GM23338 (cell line): ENCODE measurements at regions not wholly inside any gene's neighbourhood (a gene's known extent, or its start where the extent isn't known, plus 50 kb on each side); places are given as distances from the start of the nearest gene placed in this dataset.

Source experiments
- ATAC-seq: fragments of 200-7000 bp; cut with Tn5 transposase; 3 replicates; pipeline ENCODE4 v1.9.1; 2020
- DNase-seq: peaks from one replicate; pipeline ENCODE4 v3.0.0-alpha.2; 2015; ENCODE audit warnings: low spot score
- H2AFZ ChIP-seq: fragments of 200-600 bp; sonication (generic); 2 replicates; pipeline ENCODE4 v1.8.0; 2016; ENCODE audit warnings: antibody characterized with exemption, mild to moderate bottlenecking, moderate library complexity
- H3F3A ChIP-seq: fragments of 200-600 bp; sonication (generic); replicated peaks from 2 replicates; pipeline ENCODE4 v1.8.0; 2017; ENCODE audit warnings: antibody characterized with exemption, mixed run types, low read depth
- H3K27ac ChIP-seq: fragments of 200-600 bp; sonication (generic); 2 replicates; pipeline ENCODE4 v1.6.1; 2016; ENCODE audit warnings: low read depth
- H3K27me3 ChIP-seq: fragments of 200-600 bp; sonication (generic); 2 replicates; pipeline ENCODE4 v1.8.0; 2016; ENCODE audit warnings: mild to moderate bottlenecking, mixed run types, moderate library complexity; ENCODE audit not compliant: insufficient read depth
- H3K36me3 ChIP-seq: fragments of 200-600 bp; sonication (generic); 2 replicates; pipeline ENCODE4 v1.8.0; 2016; ENCODE audit warnings: mild to moderate bottlenecking; ENCODE audit not compliant: insufficient read depth
- H3K4me1 ChIP-seq: fragments of 200-600 bp; sonication (generic); 2 replicates; pipeline ENCODE4 v1.8.0; 2016; ENCODE audit warnings: mild to moderate bottlenecking, moderate library complexity; ENCODE audit not compliant: insufficient read depth
- H3K4me2 ChIP-seq: fragments of 200-600 bp; sonication (generic); 2 replicates; pipeline ENCODE4 v1.7.1; 2017; ENCODE audit warnings: mixed run types
- H3K4me3 ChIP-seq: fragments of 200-600 bp; sonication (generic); 2 replicates; pipeline ENCODE4 v1.6.1; 2016; ENCODE audit warnings: mixed run types
- H3K79me2 ChIP-seq: fragments of 200-600 bp; sonication (generic); replicated peaks from 2 replicates; pipeline ENCODE4 v1.8.0; 2017; ENCODE audit warnings: mild to moderate bottlenecking; ENCODE audit not compliant: insufficient read depth
- H3K9me2 ChIP-seq: fragments of 200-600 bp; sonication (generic); 2 replicates; pipeline ENCODE4 v1.8.0; 2017; ENCODE audit not compliant: insufficient read depth
- H4K20me1 ChIP-seq: fragments of 200-600 bp; sonication (generic); replicated peaks from 2 replicates; pipeline ENCODE4 v1.8.0; 2017; ENCODE audit warnings: mild to moderate bottlenecking; ENCODE audit not compliant: insufficient read depth
- H3K27ac Mint-ChIP-seq: 2 replicates; pipeline ENCODE4 v1.8.0; 2020; ENCODE audit warnings: inconsistent platforms, mild to moderate bottlenecking, moderate library complexity, mixed read lengths
- H3K27me3 Mint-ChIP-seq: 3 replicates; pipeline ENCODE4 v1.8.0; 2022; ENCODE audit warnings: low read depth, mild to moderate bottlenecking, moderate library complexity, mixed read lengths, inconsistent platforms; ENCODE audit not compliant: insufficient read depth, poor library complexity
- H3K36me3 Mint-ChIP-seq: 3 replicates; pipeline ENCODE4 v1.8.0; 2021; ENCODE audit warnings: low read depth, mild to moderate bottlenecking, inconsistent platforms, moderate library complexity, mixed read lengths
- H3K4me1 Mint-ChIP-seq: 3 replicates; pipeline ENCODE4 v1.8.0; 2020; ENCODE audit warnings: mild to moderate bottlenecking, inconsistent platforms, mixed read lengths
- H3K4me3 Mint-ChIP-seq: 3 replicates; pipeline ENCODE4 v1.8.0; 2021; ENCODE audit warnings: moderate library complexity, mild to moderate bottlenecking, inconsistent platforms, mixed read lengths
- H3K9me3 Mint-ChIP-seq: 3 replicates; pipeline ENCODE4 v1.8.0; 2020; ENCODE audit warnings: moderate library complexity, mild to moderate bottlenecking, inconsistent platforms, mixed read lengths
- CREB1 ChIP-seq: fragments of 250-450 bp; sonication (Bioruptor Pico); IDR thresholded peaks from 2 replicates; pipeline ENCODE4 v1.5.0; 2020; ENCODE audit warnings: low read depth, mild to moderate bottlenecking, moderate library complexity
- CTCF ChIP-seq, 2 experiments: fragments of 200-600 bp in 1 of 2; sonication (generic) in 1 of 2; conservative IDR thresholded peaks; 2 replicates each; pipeline versions ENCODE4 v1.5.1 to v1.6.1; 2016 to 2017; ENCODE audit warnings: antibody characterized with exemption in 2 of 2, low read depth in 2 of 2, mild to moderate bottlenecking in 2 of 2, moderate library complexity in 1 of 2
- ETS1 ChIP-seq: IDR thresholded peaks from 2 replicates; pipeline ENCODE4 v1.6.1; 2016; ENCODE audit warnings: antibody characterized with exemption
- EZH2 ChIP-seq: fragments of 200-600 bp; sonication (generic); IDR thresholded peaks from one replicate; pipeline ENCODE4 v1.8.0; 2017; ENCODE audit warnings: antibody characterized with exemption, mild to moderate bottlenecking, low read depth; ENCODE audit not compliant: unreplicated experiment
- EZH2phosphoT487 ChIP-seq: fragments of 200-600 bp; sonication (generic); IDR thresholded peaks from one replicate; pipeline ENCODE4 v1.8.1; 2018; ENCODE audit warnings: antibody characterized with exemption; ENCODE audit not compliant: unreplicated experiment
- JUNB ChIP-seq: IDR thresholded peaks from one replicate; pipeline ENCODE4 v1.6.1; 2016; ENCODE audit warnings: antibody characterized with exemption; ENCODE audit not compliant: unreplicated experiment
- NANOG ChIP-seq: IDR thresholded peaks from 2 replicates; pipeline ENCODE4 v1.6.1; 2016; ENCODE audit warnings: antibody characterized with exemption, borderline replicate concordance
- POLR2AphosphoS5 ChIP-seq: IDR thresholded peaks from 2 replicates; pipeline ENCODE4 v1.6.1; 2016; ENCODE audit warnings: antibody characterized with exemption, low read depth
- REST ChIP-seq: IDR thresholded peaks from one replicate; pipeline ENCODE4 v1.6.1; 2018; ENCODE audit warnings: antibody characterized with exemption; ENCODE audit not compliant: unreplicated experiment
- STAT1 ChIP-seq: IDR thresholded peaks from one replicate; pipeline ENCODE4 v1.6.1; 2016; ENCODE audit warnings: antibody characterized with exemption; ENCODE audit not compliant: unreplicated experiment
- ZNF331 ChIP-seq: fragments of 250-450 bp; sonication (Bioruptor Pico); IDR thresholded peaks from 2 replicates; pipeline ENCODE4 v1.5.0; 2020; ENCODE audit warnings: low read depth, mild to moderate bottlenecking, moderate library complexity
- ZNF462 ChIP-seq: fragments of 250-450 bp; sonication (Bioruptor Pico); IDR thresholded peaks from 2 replicates; pipeline ENCODE4 v1.5.0; 2020; ENCODE audit warnings: mild to moderate bottlenecking, moderate library complexity

GRCh38 chr5:90037646-90038045 is 371.9 kb downstream of the CETN3 start (continued):
- no peak for TF ChIP-seq ETS1
- TF ChIP-seq POLR2AphosphoS5, result no peak
- no peak for TF ChIP-seq EZH2phosphoT487

GRCh38 chr5:90022711-90023053 is 386.9 kb downstream of the CETN3 start:
- no peaks in the 10 kb centered on the region for H3K79me2 ChIP-seq
- no peak overlapping the region for H3K4me3 Mint-ChIP-seq
- H3K4me1 Mint-ChIP-seq, result no peaks in the 10 kb centered on the region
- no peaks in the 10 kb centered on the region for H3K36me3 Mint-ChIP-seq
- H3K27me3 Mint-ChIP-seq, result no peaks in the 10 kb centered on the region
- H2AFZ ChIP-seq, result no peak overlapping the region
- no peaks in the 10 kb centered on the region for H3K4me1 ChIP-seq
- H3K9me2 ChIP-seq, result no peaks in the 10 kb centered on the region
- H3K27ac ChIP-seq, result no peak overlapping the region
- H3K36me3 ChIP-seq, result no peaks in the 10 kb centered on the region
- ATAC-seq (no peak), DNase-seq (no peak)
- H3K4me2 ChIP-seq, result no peak overlapping the region
- H3K4me3 ChIP-seq, result no peak overlapping the region
- H3K9me3 Mint-ChIP-seq, result no peaks in the 10 kb centered on the region
- no peaks in the 10 kb centered on the region for H4K20me1 ChIP-seq
- no peaks in the 10 kb centered on the region for H3F3A ChIP-seq
- H3K27me3 ChIP-seq, result no peaks in the 10 kb centered on the region
- no peak overlapping the region for H3K27ac Mint-ChIP-seq
- TF ChIP-seq ZNF462 (CRISPR knock-in tag), result no peak
- no peak for TF ChIP-seq ETS1
- no peak for TF ChIP-seq EZH2
- TF ChIP-seq STAT1, result no peak
- no peak for TF ChIP-seq NANOG
- no peak for TF ChIP-seq REST
- no peak for TF ChIP-seq EZH2phosphoT487
- no peak for TF ChIP-seq ZNF331 (CRISPR knock-in tag)
- TF ChIP-seq CTCF (conservative IDR thresholded peaks at IDR 0.05; ENCODE audit: low read depth in 2 of 2), result no peak
- no peak for TF ChIP-seq CREB1 (CRISPR knock-in tag)
- no peak for TF ChIP-seq POLR2AphosphoS5
- no peak for TF ChIP-seq JUNB
